IMR-90 (cell line): ENCODE measurements at regions not wholly inside any gene's neighbourhood (a gene's known extent, or its start where the extent isn't known, plus 50 kb on each side); places are given as distances from the start of the nearest gene placed in this dataset.

Experiments
- ATAC-seq: fragments of 200-7000 bp; cut with Tn5 transposase; 2 replicates; pipeline ENCODE4 v1.9.1; 2020; ENCODE audit warnings: low read depth, mild to moderate bottlenecking, moderate library complexity
- BruUV-seq: library from RNA; stranded (reverse); fragments of 400-500 nt; replicated peaks from 2 replicates; lab custom pipeline; 2021; lab: Mats Ljungman, UMichigan
- CTCF ChIA-PET: fragments of 300-600 bp; formaldehyde crosslinking; extraction: SDS; loops from one replicate; lab custom pipeline; 2021; ENCODE audit warnings: antibody characterized with exemption; lab: Yijun Ruan, JAX
- POLR2A ChIA-PET: fragments of 300-600 bp; sonication (Branson Sonifier 250); formaldehyde crosslinking; loops from one replicate; lab custom pipeline; 2022; ENCODE audit warnings: antibody characterized with exemption; ENCODE audit not compliant: unreplicated experiment; lab: Charles Lee
- DNase-seq: peaks from one replicate; pipeline ENCODE4 v3.0.0; 2013
- H2AFZ ChIP-seq: replicated peaks from 2 replicates; pipeline ENCODE3; 2013; ENCODE audit warnings: low read length, mild to moderate bottlenecking; ENCODE audit not compliant: poor library complexity
- H2AK5ac ChIP-seq: 2 replicates; pipeline ENCODE4 v1.6.1; 2013; ENCODE audit warnings: low read depth, low read length, inconsistent platforms
- H2AK9ac ChIP-seq: replicated peaks from 2 replicates; pipeline ENCODE3; 2013; ENCODE audit warnings: mild to moderate bottlenecking, low read depth, low read length, moderate library complexity; ENCODE audit not compliant: poor library complexity
- H2BK120ac ChIP-seq: 2 replicates; pipeline ENCODE4 v1.6.1; 2013; ENCODE audit warnings: low read depth, low read length, inconsistent platforms
- H2BK15ac ChIP-seq: 3 replicates; pipeline ENCODE4 v1.6.1; 2013; ENCODE audit warnings: low read depth, low read length, inconsistent platforms
- H2BK20ac ChIP-seq: 2 replicates; pipeline ENCODE4 v1.6.1; 2013; ENCODE audit warnings: low read depth, mild to moderate bottlenecking, inconsistent platforms, low read length, moderate library complexity
- H2BK5ac ChIP-seq: 2 replicates; pipeline ENCODE4 v1.6.1; 2013; ENCODE audit warnings: mild to moderate bottlenecking, low read depth, low read length, inconsistent platforms; ENCODE audit not compliant: poor library complexity, severe bottlenecking
- H3K14ac ChIP-seq: replicated peaks from 2 replicates; pipeline ENCODE4 v1.6.1; 2013; ENCODE audit warnings: low read depth, low read length, inconsistent platforms
- H3K18ac ChIP-seq: 2 replicates; pipeline ENCODE4 v1.6.1; 2013; ENCODE audit warnings: low read depth, low read length, control low read depth
- H3K23ac ChIP-seq: 2 replicates; pipeline ENCODE4 v1.6.1; 2013; ENCODE audit warnings: low read depth, low read length, inconsistent platforms
- H3K27ac ChIP-seq: 2 replicates; pipeline ENCODE4 v1.5.1; 2013; ENCODE audit warnings: mild to moderate bottlenecking, control low read depth, low read length; ENCODE audit not compliant: insufficient read depth
- H3K27me3 ChIP-seq: 2 replicates; pipeline ENCODE4 v1.6.1; 2013; ENCODE audit warnings: low read length; ENCODE audit not compliant: control insufficient read depth, insufficient read depth
- H3K36me3 ChIP-seq: 2 replicates; pipeline ENCODE4 v1.6.1; 2013; ENCODE audit warnings: low read length, mixed read lengths; ENCODE audit not compliant: control insufficient read depth, insufficient read depth
- H3K4ac ChIP-seq: 2 replicates; pipeline ENCODE4 v1.6.1; 2013; ENCODE audit warnings: low read depth, low read length, inconsistent platforms
- H3K4me1 ChIP-seq: 2 replicates; pipeline ENCODE4 v1.6.1; 2013; ENCODE audit warnings: low read length, mixed read lengths; ENCODE audit not compliant: control insufficient read depth, insufficient read depth
- H3K4me2 ChIP-seq: 2 replicates; pipeline ENCODE4 v1.6.1; 2013; ENCODE audit warnings: low read depth, mild to moderate bottlenecking, control low read depth, low read length, moderate library complexity
- H3K4me3 ChIP-seq: 2 replicates; pipeline ENCODE4 v1.5.1; 2013; ENCODE audit warnings: low read depth, mild to moderate bottlenecking, control low read depth, low read length, moderate library complexity; ENCODE audit not compliant: insufficient read depth
- H3K56ac ChIP-seq: 2 replicates; pipeline ENCODE4 v1.6.1; 2013; ENCODE audit warnings: low read length, inconsistent platforms; ENCODE audit not compliant: insufficient read depth; ENCODE audit errors: extremely low read depth
- H3K79me1 ChIP-seq, 2 experiments: 2 replicates each; pipeline ENCODE4 v1.6.1; 2013; ENCODE audit warnings: low read length in 2 of 2, inconsistent platforms in 1 of 2, low read depth in 1 of 2
- H3K9ac ChIP-seq: 2 replicates; pipeline ENCODE4 v1.6.1; 2013; ENCODE audit warnings: low read depth, low read length, control low read depth
- H3K9me1 ChIP-seq: 2 replicates; pipeline ENCODE4 v1.6.1; 2013; ENCODE audit warnings: low read length, inconsistent platforms; ENCODE audit not compliant: insufficient read depth
- H3K9me3 ChIP-seq: 2 replicates; pipeline ENCODE4 v1.6.1; 2013; ENCODE audit warnings: low read length; ENCODE audit not compliant: control insufficient read depth, insufficient read depth
- H4K20me1 ChIP-seq: 2 replicates; pipeline ENCODE4 v1.6.1; 2013; ENCODE audit warnings: low read length, inconsistent platforms; ENCODE audit not compliant: insufficient read depth
- H4K5ac ChIP-seq: 2 replicates; pipeline ENCODE4 v1.6.1; 2013; ENCODE audit warnings: mild to moderate bottlenecking, low read depth, low read length, control low read depth
- H4K8ac ChIP-seq, 2 experiments: 2 replicates each; pipeline ENCODE4 v1.6.1; 2013; ENCODE audit warnings: low read depth in 2 of 2, low read length in 2 of 2, control low read depth in 1 of 2, inconsistent platforms in 1 of 2
- H4K91ac ChIP-seq: 2 replicates; pipeline ENCODE4 v1.6.1; 2013; ENCODE audit warnings: low read depth, low read length, inconsistent platforms; ENCODE audit not compliant: insufficient read depth
- BHLHE40 ChIP-seq: fragments of 150-350 bp; IDR thresholded peaks from 2 replicates; pipeline ENCODE4 v1.6.1; 2016; ENCODE audit warnings: mild to moderate bottlenecking, low read depth, low read length
- CEBPB ChIP-seq: IDR thresholded peaks from 2 replicates; pipeline ENCODE4 v1.6.1; 2012; ENCODE audit warnings: low read depth, low read length, improper control_type of control experiment
- FOS ChIP-seq: fragments of 150-350 bp; IDR thresholded peaks from 2 replicates; pipeline ENCODE4 v1.6.1; 2016; ENCODE audit warnings: low read depth, low read length
- MAFK ChIP-seq: IDR thresholded peaks from 2 replicates; pipeline ENCODE4 v1.6.1; 2012; ENCODE audit warnings: low read depth, low read length, improper control_type of control experiment
- MAZ ChIP-seq: IDR thresholded peaks from 2 replicates; pipeline ENCODE4 v1.6.1; 2012; ENCODE audit warnings: low read depth, mild to moderate bottlenecking, low read length, improper control_type of control experiment, moderate library complexity, borderline replicate concordance
- MXI1 ChIP-seq: IDR thresholded peaks from 2 replicates; pipeline ENCODE4 v1.6.1; 2012; ENCODE audit warnings: low read depth, mild to moderate bottlenecking, low read length, moderate library complexity, borderline replicate concordance
- NFE2L2 ChIP-seq: fragments of 150-350 bp; IDR thresholded peaks from 2 replicates; pipeline ENCODE4 v1.6.1; 2016; ENCODE audit warnings: low read depth, mild to moderate bottlenecking, low read length
- POLR2A ChIP-seq: IDR thresholded peaks from 2 replicates; pipeline ENCODE4 v1.6.1; 2012; ENCODE audit warnings: mild to moderate bottlenecking, low read depth, low read length
- RAD21 ChIP-seq: IDR thresholded peaks from 2 replicates; pipeline ENCODE4 v1.6.1; 2012; ENCODE audit warnings: low read length, improper control_type of control experiment
- RCOR1 ChIP-seq: IDR thresholded peaks from 2 replicates; pipeline ENCODE4 v1.6.1; 2012; ENCODE audit warnings: mild to moderate bottlenecking, low read length, improper control_type of control experiment; ENCODE audit not compliant: insufficient replicate concordance
- RFX5 ChIP-seq: IDR thresholded peaks from 2 replicates; pipeline ENCODE4 v1.8.0; 2012; ENCODE audit warnings: low read depth, mild to moderate bottlenecking, low read length, moderate library complexity
- SMC3 ChIP-seq: fragments of 150-350 bp; IDR thresholded peaks from 2 replicates; pipeline ENCODE4 v1.6.1; 2016; ENCODE audit warnings: low read depth, mild to moderate bottlenecking, antibody characterized with exemption, low read length, moderate library complexity
- WGBS, 2 experiments: methylation state at CpG; one replicate each; pipeline versions ENCODE4 v1.1.5 to v1.1.7; 2013; ENCODE audit warnings: missing lambda C conversion rate in 2 of 2; ENCODE audit not compliant: insufficient read length in 1 of 2; ENCODE audit errors: extremely low coverage in 2 of 2; 5-methylcytosine and 5-hydroxymethylcytosine counted together
- dilution Hi-C: fragments of 300-500 bp; cut with HindIII; formaldehyde crosslinking; loops from one replicate; pipeline ENCODE4 v1.14.3; 2018; ENCODE audit warnings: low sequenced_read_pairs; ENCODE audit not compliant: unreplicated experiment
- in situ Hi-C: fragments of 300-500 bp; cut with MboI; formaldehyde crosslinking; loops from 3 replicates; pipeline ENCODE4 v1.14.3; 2019; ENCODE audit warnings: low sequenced_read_pairs, inconsistent platforms, mixed read lengths
- intact Hi-C: fragments of 100-400 bp; cut with micrococcal nuclease; formaldehyde crosslinking; loops from 2 replicates; pipeline ENCODE4 v1.10.0; 2022
- TF ChIP-seq, protein P1 (sequence below): conservative IDR thresholded peaks from 2 replicates; pipeline ENCODE4 v1.5.1; 2012; ENCODE audit warnings: mild to moderate bottlenecking, low read depth, low read length, improper control_type of control experiment
- TF ChIP-seq, protein P2 (sequence below): fragments of 150-350 bp; IDR thresholded peaks from 2 replicates; pipeline ENCODE4 v1.6.1; 2017; ENCODE audit warnings: mild to moderate bottlenecking, antibody characterized with exemption, low read length, low read depth

DNA sequence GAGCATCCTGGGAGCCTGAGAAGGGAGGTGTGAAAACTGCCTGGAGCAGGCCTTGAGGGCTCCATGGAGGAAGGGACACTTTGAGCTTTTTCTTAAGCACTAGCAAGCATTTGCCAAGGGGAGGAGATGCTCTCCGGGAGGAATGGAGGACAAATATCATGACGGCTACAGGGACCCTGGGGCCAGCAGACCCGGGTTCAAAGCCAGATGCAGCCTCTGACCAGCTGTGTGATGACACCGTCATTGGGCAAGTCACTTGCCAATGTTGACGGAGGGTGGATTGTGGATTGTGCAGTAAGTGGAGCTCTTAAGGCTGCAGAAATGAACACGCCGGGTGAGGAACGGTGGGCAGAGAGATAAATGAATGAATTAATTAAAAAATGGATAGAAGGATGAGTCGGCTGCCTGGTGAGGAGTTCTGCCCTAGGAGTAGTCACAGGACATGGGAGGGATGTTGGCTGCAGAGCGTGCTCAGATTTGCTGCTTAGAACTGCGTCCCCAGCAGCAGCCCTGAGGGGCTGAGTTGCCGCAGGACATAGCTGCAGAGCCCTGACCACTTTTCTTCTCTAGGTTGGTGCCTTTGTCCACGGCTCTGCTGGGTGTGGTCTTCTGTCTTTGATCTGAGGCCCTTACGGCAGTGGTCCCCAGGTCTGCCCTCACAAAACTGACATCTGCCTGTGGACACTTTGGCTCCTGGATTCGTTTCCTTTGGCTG lies 507.6 kb downstream of the NPHP4 start:
- H3K9me3 ChIP-seq, result peaks cover 60% of the 10 kb centered on the region
- H3K18ac ChIP-seq, result no peak overlapping the region
- H3K36me3 ChIP-seq, result no peaks in the 10 kb centered on the region
- no peaks in the 10 kb centered on the region for H3K4me1 ChIP-seq
- H3K56ac ChIP-seq, result no peak overlapping the region
- intact Hi-C loops, result no loop called here
- CTCF ChIA-PET, result no interaction called here
- H2AFZ ChIP-seq, result no peak overlapping the region
- H2AK5ac ChIP-seq, result no peak overlapping the region
- H3K9ac ChIP-seq, result no peak overlapping the region
- H3K79me1 ChIP-seq, result no peaks in the 10 kb centered on the region
- dilution Hi-C loops, result no loop called here
- ATAC-seq (no peak), DNase-seq (no peak)
- H2BK5ac ChIP-seq, result no peak overlapping the region
- 61% methylated on average over 10 of the region's 15 CpGs; no CpG with 5 or more reads in 1 of the 2 experiments for WGBS, 2 experiments
- POLR2A ChIA-PET, result no interaction called here
- no TSS peak for BruUV-seq
- in situ Hi-C loops, result no loop called here
- H3K27ac ChIP-seq, result no peak overlapping the region
- H3K4me3 ChIP-seq, result no peak overlapping the region
- no peak overlapping the region for H2BK15ac ChIP-seq
- H3K4ac ChIP-seq, result no peak overlapping the region
- H4K5ac ChIP-seq, result no peak overlapping the region
- TF ChIP-seq MAZ (no peak), RAD21 (no peak), NFE2L2 (no peak), BHLHE40 (no peak), MAFK (no peak), RCOR1 (no peak), RFX5 (no peak), MXI1 (no peak), SMC3 (no peak), CEBPB (no peak), POLR2A (no peak), FOS (no peak)
- TF ChIP-seq, protein P1, sequence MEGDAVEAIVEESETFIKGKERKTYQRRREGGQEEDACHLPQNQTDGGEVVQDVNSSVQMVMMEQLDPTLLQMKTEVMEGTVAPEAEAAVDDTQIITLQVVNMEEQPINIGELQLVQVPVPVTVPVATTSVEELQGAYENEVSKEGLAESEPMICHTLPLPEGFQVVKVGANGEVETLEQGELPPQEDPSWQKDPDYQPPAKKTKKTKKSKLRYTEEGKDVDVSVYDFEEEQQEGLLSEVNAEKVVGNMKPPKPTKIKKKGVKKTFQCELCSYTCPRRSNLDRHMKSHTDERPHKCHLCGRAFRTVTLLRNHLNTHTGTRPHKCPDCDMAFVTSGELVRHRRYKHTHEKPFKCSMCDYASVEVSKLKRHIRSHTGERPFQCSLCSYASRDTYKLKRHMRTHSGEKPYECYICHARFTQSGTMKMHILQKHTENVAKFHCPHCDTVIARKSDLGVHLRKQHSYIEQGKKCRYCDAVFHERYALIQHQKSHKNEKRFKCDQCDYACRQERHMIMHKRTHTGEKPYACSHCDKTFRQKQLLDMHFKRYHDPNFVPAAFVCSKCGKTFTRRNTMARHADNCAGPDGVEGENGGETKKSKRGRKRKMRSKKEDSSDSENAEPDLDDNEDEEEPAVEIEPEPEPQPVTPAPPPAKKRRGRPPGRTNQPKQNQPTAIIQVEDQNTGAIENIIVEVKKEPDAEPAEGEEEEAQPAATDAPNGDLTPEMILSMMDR, result no peak
- TF ChIP-seq, protein P2, sequence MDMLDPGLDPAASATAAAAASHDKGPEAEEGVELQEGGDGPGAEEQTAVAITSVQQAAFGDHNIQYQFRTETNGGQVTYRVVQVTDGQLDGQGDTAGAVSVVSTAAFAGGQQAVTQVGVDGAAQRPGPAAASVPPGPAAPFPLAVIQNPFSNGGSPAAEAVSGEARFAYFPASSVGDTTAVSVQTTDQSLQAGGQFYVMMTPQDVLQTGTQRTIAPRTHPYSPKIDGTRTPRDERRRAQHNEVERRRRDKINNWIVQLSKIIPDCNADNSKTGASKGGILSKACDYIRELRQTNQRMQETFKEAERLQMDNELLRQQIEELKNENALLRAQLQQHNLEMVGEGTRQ, result no peak
- H4K8ac ChIP-seq, result no peak overlapping the region
- no peak overlapping the region for H3K14ac ChIP-seq
- H2BK120ac ChIP-seq, result no peak overlapping the region
- no peak overlapping the region for H3K4me2 ChIP-seq
- no peak overlapping the region for H2BK20ac ChIP-seq
- H4K20me1 ChIP-seq, result no peaks in the 10 kb centered on the region
- no peak overlapping the region for H3K23ac ChIP-seq
- no peaks in the 10 kb centered on the region for H3K27me3 ChIP-seq
- H3K9me1 ChIP-seq, result no peaks in the 10 kb centered on the region
- H4K91ac ChIP-seq, result no peak overlapping the region
- H2AK9ac ChIP-seq, result no peak overlapping the region
